ENCODE measurements at regions not wholly inside any gene's neighbourhood (a gene's known extent, or its start where the extent isn't known, plus 50 kb on each side); places are given as distances from the start of the nearest gene placed in this dataset.

GRCh38 chr3:18575573-18575972 lies 150.4 kb upstream of the SATB1 start:
- no peaks in the 10 kb centered on the region for H3K27me3 ChIP-seq (ENCODE audit: insufficient read depth, low read depth)
- TF ChIP-seq CTCF (conservative IDR thresholded peaks at IDR 0.05) = no peak
- TF ChIP-seq EZH2 (IDR thresholded peaks at IDR 0.05; ENCODE audit: low read depth) = no peak
- H3K27ac ChIP-seq = no peak overlapping the region
- no peaks in the 10 kb centered on the region for H3K36me3 ChIP-seq (ENCODE audit: low read depth)
- no peak overlapping the region for H3K4me2 ChIP-seq
- H3K4me1 ChIP-seq (replicated peaks; ENCODE audit: insufficient read depth) = no peaks in the 10 kb centered on the region; the same call in 1 of the 2 replicates
- H3K4me3 ChIP-seq = no peak overlapping the region
- no peaks in the 10 kb centered on the region for H3F3A ChIP-seq (ENCODE audit: insufficient read depth, low read depth)
- DNase-seq = no peak
- ChIA-PET POLR2A (ENCODE audit: unreplicated experiment) (no interaction called here), CTCF (no interaction called here)
- H3K9me3 ChIP-seq (ENCODE audit: insufficient read depth, low read depth) = no peaks in the 10 kb centered on the region
- no peak overlapping the region for H2AFZ ChIP-seq
- no peaks in the 10 kb centered on the region for H3K9me2 ChIP-seq (ENCODE audit: insufficient read depth)
- H4K20me1 ChIP-seq (ENCODE audit: insufficient read depth) = no peaks in the 10 kb centered on the region
- intact Hi-C loops (cut with micrococcal nuclease; ENCODE audit: unreplicated experiment) = no loop called here
- BruUV-seq (replicated peaks) = no TSS peak
- no peaks in the 10 kb centered on the region for H3K79me2 ChIP-seq (ENCODE audit: low read depth)

GRCh38 chr3:18572809-18573208 lies 147.7 kb upstream of the SATB1 start:
- intact Hi-C loops (cut with micrococcal nuclease; ENCODE audit: unreplicated experiment) = no loop called here
- Histone ChIP-seq H3K79me2 (ENCODE audit: low read depth) (no peaks in the 10 kb centered on the region), H3K9me2 (ENCODE audit: insufficient read depth) (no peaks in the 10 kb centered on the region), H3K9me3 (ENCODE audit: insufficient read depth, low read depth) (no peaks in the 10 kb centered on the region), H2AFZ (no peak overlapping the region), H3K4me1 (replicated peaks; ENCODE audit: insufficient read depth) (no peaks in the 10 kb centered on the region; the same call in 1 of the 2 replicates), H3K4me3 (no peak overlapping the region), H3K36me3 (ENCODE audit: low read depth) (no peaks in the 10 kb centered on the region), H3K27ac (no peak overlapping the region), H3K4me2 (no peak overlapping the region), H3K27me3 (ENCODE audit: insufficient read depth, low read depth) (no peaks in the 10 kb centered on the region), H3F3A (ENCODE audit: insufficient read depth, low read depth) (no peaks in the 10 kb centered on the region), H4K20me1 (ENCODE audit: insufficient read depth) (no peaks in the 10 kb centered on the region)
- ChIA-PET POLR2A (ENCODE audit: unreplicated experiment) (no interaction called here), CTCF (no interaction called here)
- no peak for TF ChIP-seq EZH2 (IDR thresholded peaks at IDR 0.05; ENCODE audit: low read depth)
- TF ChIP-seq CTCF (conservative IDR thresholded peaks at IDR 0.05) = no peak
- DNase-seq = no peak
- BruUV-seq (replicated peaks) = no TSS peak

GRCh38 chr3:18567293-18567692 lies 142.2 kb upstream of the SATB1 start:
- H3K4me3 ChIP-seq = no peak overlapping the region
- no peaks in the 10 kb centered on the region for H3K4me1 ChIP-seq (replicated peaks; ENCODE audit: insufficient read depth)
- ChIA-PET POLR2A (ENCODE audit: unreplicated experiment) (no interaction called here), CTCF (no interaction called here)
- H4K20me1 ChIP-seq (ENCODE audit: insufficient read depth) = no peaks in the 10 kb centered on the region
- no peaks in the 10 kb centered on the region for H3K79me2 ChIP-seq (ENCODE audit: low read depth)
- no peak overlapping the region for H3K27ac ChIP-seq
- H2AFZ ChIP-seq = no peak overlapping the region
- H3K9me3 ChIP-seq (ENCODE audit: insufficient read depth, low read depth) = no peaks in the 10 kb centered on the region
- no peaks in the 10 kb centered on the region for H3F3A ChIP-seq (ENCODE audit: insufficient read depth, low read depth)
- BruUV-seq (replicated peaks) = no TSS peak
- no peaks in the 10 kb centered on the region for H3K36me3 ChIP-seq (ENCODE audit: low read depth)
- H3K27me3 ChIP-seq (ENCODE audit: insufficient read depth, low read depth) = no peaks in the 10 kb centered on the region
- intact Hi-C loops (cut with micrococcal nuclease; ENCODE audit: unreplicated experiment) = no loop called here
- TF ChIP-seq CTCF (conservative IDR thresholded peaks at IDR 0.05) (no peak), EZH2 (IDR thresholded peaks at IDR 0.05; ENCODE audit: low read depth) (no peak)
- DNase-seq = no peak
- H3K9me2 ChIP-seq (ENCODE audit: insufficient read depth) = no peaks in the 10 kb centered on the region
- H3K4me2 ChIP-seq = no peak overlapping the region
